ENCODE measurements at regions not wholly inside any gene's neighbourhood (a gene's known extent, or its start where the extent isn't known, plus 50 kb on each side); places are given as distances from the start of the nearest gene placed in this dataset.
A peak's percentile ranks its signal among the peaks of the same experiment; 100 is the strongest.

DNA sequence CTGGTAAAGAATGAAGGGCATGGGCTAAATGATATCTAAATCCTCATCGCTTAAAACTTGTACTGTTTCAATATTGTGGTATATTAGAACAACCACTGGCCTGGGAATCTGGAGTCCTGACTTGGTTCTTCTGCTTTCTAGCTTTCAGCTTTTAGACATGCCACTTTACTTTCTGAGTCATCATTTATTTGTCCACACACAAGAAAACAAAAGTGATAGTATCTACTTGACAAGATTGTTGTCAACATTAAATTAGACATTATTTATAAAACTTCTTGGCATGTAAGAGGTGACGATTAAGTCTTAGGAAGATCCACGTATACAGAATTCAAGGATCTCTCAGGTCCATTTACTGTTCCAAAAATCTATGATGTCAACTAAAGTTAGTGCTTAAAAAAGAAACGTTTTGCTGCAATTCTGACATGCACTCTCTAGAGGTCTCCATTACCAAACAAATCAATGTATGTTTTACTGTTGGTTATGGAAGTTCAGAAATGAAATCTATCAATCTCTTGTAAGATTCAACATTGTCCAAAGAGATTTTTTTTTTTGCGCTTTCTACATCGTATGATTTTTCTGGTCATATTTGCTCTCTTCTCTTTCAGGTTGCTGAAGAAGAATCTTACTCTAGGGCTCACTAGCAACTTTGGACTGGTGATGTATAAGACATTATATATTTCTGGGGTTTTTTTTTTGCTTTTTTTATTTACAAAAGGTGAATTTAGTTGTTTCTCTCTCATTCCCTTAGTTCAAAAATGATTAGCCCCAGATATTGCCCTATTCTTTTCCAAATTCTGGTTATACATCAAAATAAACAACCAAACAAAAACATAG lies 53.6 kb upstream of the DYNC1I1 start:
- no peak for DNase-seq
- TF ChIP-seq GATA1 (IDR thresholded peaks at IDR 0.05; ENCODE audit: low read depth, low read length) = no peak
- no peak for TF ChIP-seq POLR2A (IDR thresholded peaks at IDR 0.05; ENCODE audit: low read length)

DNA sequence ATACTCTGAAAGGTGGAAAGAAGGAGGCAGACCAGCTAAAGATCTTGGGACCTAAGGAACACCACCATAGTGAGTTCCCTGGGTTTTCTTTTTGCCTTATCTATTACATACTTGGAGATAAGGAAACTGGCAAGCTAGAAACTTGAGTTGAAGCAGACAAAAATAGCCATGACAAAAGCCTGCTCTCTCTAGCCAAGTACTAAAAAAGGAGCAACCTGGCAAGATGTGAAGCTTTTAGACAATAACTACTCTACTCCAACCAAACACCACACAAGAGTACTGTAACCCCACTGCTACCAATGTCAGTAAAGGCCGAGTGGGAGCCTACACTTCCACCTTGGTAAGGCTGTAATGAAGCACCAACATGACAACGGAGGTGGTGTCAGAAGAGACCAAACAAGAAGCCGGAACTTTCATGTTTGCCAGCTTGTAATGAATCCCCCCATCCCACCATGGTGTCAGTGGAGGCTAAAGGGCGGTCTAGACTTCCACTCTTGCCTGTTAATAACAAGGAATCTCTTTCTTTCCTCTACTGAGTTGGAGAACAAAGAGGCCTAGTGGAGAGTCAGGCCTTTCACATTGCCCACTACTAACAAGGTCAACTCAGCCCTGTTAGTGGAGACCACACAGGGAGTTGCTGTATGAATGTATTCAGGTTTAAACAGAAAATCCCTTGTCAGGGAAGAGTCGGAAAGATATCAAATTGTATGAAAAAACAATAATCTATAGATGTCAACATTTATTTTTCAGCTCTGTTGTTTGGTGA lies 55.8 kb upstream of the DYNC1I1 start:
- no peak for DNase-seq
- no peak for TF ChIP-seq GATA1 (IDR thresholded peaks at IDR 0.05; ENCODE audit: low read depth, low read length)
- no peak for TF ChIP-seq POLR2A (IDR thresholded peaks at IDR 0.05; ENCODE audit: low read length)

DNA sequence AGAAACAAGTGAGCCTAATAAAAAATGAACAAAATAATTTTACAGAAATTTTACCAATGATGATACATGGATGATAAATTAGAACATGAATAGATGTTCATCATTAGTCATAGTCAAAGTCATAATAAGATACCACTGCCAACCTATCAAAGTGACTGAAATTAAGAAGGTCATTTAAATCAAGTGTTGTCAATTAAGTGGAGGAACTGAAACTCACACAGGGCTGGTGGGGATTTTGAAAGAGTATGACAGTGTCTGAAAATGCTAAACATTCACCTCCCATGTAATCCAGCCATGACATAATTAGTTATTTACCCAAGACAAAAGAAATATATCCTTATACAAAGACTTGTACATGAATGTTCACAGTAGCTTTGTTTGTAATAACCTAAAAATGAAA lies 57.1 kb upstream of the DYNC1I1 start:
- TF ChIP-seq POLR2A (IDR thresholded peaks at IDR 0.05; ENCODE audit: low read length) (no peak), GATA1 (IDR thresholded peaks at IDR 0.05; ENCODE audit: low read depth, low read length) (no peak)
- DNase-seq = no peak

DNA sequence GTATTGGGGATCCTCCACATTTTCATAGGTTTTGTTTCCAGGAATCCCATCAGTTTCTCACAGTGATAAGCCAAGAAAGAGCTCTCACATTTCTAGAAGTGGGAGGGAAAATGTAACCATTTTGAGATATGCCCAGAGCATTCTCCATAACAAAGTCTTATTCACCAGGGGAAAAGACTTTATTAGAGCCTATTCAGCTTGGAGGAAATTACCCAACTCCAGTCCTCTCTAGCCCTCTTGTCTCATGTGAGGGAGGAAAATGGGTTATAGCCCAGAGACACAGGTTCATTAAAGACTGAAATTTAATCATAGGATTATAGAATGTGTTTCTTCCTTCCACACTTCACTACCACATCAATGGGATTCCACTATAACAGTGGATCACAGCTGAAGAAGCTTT lies 61.6 kb upstream of the DYNC1I1 start:
- DNase-seq = no peak
- TF ChIP-seq POLR2A (IDR thresholded peaks at IDR 0.05; ENCODE audit: low read length) = no peak
- TF ChIP-seq GATA1 (IDR thresholded peaks at IDR 0.05; ENCODE audit: low read depth, low read length) = no peak

DNA sequence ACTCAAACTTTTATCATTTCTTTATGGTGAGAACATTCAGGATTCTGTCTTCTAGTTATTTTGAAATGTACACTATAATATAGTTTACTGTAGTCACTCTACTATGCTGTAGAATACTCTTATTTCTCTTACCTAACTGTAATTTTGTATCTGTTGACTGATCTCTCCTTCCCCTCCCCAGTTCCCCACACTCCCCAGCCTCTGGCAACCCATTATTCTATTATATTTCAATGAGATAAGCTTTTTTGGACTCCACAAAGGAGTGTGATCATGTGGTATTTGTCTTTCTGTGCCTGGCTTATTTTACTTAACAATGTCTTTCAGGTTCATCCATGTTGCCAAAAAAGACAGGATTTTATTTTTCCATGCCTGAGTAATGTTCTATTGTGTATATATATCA lies 71.4 kb upstream of the DYNC1I1 start:
- DNase-seq = no peak
- TF ChIP-seq POLR2A (IDR thresholded peaks at IDR 0.05; ENCODE audit: low read length) (no peak), GATA1 (IDR thresholded peaks at IDR 0.05; ENCODE audit: low read depth, low read length) (no peak)

DNA sequence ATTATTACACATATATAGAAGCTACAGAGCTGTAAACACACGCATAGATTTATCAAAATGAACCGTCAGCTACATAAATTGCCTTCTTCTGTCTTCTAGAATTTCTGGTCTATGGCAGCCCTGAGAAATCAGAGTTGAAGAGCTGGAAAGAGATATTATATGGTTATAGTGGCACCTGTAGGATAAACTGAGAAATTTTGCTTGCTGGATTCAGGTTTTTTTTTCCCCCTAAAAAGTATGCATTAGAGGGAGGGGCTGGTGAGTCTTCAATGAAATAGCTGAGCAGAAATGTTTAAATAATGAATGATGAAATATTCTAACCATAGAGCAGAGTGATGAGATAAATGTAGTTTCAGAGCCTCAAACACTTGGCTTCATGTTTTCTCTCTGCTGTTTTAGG lies 78.0 kb upstream of the DYNC1I1 start:
- no peak for TF ChIP-seq GATA1 (IDR thresholded peaks at IDR 0.05; ENCODE audit: low read depth, low read length)
- no peak for TF ChIP-seq POLR2A (IDR thresholded peaks at IDR 0.05; ENCODE audit: low read length)

DNA sequence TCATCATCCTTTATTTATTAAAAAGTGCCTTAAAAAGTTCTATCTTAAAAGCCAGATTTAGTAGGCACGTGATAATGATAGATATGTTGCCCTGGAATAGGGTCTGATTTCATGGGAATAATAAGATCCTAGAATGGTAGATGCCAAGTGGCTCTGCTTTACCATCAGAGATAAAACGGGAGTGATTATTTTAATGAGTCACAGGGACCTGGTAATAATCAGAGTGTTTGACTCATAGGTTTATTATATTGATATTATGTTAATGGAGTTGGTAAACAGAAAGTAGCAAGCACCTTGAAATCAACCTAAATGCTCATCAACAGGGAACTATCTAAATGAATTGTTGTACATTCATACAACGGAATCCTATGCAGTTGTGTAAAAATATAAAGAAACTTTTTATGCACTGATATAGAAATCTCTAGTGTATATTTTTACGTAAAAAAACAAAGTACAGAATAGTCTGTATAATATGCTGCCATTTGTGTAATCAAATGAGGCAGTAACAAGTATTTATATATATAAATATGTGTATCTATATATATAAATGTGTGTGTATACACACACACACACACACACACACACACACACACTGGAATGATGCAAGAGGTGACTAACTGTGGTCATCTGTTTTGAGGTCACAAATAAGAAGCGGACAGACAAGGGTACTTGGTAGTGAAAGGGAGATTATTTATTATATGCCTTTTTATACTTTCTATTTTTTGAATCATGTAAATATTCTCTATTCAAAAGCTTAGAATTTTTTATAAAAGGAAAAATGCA lies 78.6 kb upstream of the DYNC1I1 start:
- TF ChIP-seq GATA1 (IDR thresholded peaks at IDR 0.05; ENCODE audit: low read depth, low read length) (no peak), POLR2A (IDR thresholded peaks at IDR 0.05; ENCODE audit: low read length) (no peak)
- no peak for DNase-seq

More for the DNA sequence above, 78.0 kb upstream of the DYNC1I1 start:
- DNase-seq = no peak

DNA sequence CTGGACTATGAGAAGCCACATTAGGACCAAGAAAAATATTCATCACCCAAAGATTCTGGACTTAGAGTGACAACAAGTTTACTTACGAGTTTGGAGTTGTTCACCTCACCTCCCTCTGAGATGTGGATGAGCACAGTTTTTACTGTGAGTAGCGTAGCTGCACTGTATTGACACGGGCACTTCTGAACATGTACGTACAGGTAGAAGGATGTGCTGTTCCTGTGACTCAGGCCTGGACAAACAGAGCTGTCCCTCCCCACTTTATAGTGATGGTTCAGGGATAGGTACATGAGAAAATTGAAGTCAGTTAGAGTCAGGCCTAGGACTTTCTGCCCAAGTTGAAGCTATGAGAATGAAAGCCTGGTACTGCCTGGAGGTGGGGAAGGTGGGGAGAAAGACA lies 80.9 kb upstream of the DYNC1I1 start:
- no peak for TF ChIP-seq GATA1 (IDR thresholded peaks at IDR 0.05; ENCODE audit: low read depth, low read length)
- TF ChIP-seq POLR2A (IDR thresholded peaks at IDR 0.05; ENCODE audit: low read length) = no peak

DNA sequence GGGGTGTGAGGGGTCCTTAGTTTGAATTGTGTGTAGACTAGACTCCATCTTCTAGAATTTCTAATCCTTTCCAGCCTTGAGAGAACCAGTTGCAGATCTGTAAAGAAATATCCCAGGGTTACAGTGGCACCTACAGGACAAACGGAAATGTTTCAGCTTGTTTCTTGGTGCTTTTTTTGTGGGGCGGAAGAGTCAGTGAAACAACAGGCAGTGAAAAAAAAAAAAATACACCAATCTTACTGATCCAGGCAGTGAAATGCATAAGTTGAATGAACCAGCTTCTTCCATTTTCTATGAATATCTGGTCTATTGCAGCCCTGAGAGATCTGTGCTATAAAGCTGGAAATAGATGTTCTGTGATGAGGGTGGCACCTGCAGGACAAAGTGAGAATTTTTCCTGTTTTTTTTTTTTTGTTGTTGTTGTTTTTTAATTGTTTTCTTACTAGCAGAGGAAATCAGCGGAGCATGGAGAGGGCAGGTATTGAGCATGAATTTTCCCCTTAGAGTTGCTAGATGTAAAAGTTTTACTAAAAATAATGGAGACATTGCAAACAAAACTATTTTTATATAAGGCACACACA lies 81.9 kb upstream of the DYNC1I1 start:
- DNase-seq = peak; percentile 62 to 71
- no peak for TF ChIP-seq GATA1 (IDR thresholded peaks at IDR 0.05; ENCODE audit: low read depth, low read length)
- TF ChIP-seq POLR2A (IDR thresholded peaks at IDR 0.05; ENCODE audit: low read length) = no peak

More for the DNA sequence above, 80.9 kb upstream of the DYNC1I1 start:
- no peak for DNase-seq

DNA sequence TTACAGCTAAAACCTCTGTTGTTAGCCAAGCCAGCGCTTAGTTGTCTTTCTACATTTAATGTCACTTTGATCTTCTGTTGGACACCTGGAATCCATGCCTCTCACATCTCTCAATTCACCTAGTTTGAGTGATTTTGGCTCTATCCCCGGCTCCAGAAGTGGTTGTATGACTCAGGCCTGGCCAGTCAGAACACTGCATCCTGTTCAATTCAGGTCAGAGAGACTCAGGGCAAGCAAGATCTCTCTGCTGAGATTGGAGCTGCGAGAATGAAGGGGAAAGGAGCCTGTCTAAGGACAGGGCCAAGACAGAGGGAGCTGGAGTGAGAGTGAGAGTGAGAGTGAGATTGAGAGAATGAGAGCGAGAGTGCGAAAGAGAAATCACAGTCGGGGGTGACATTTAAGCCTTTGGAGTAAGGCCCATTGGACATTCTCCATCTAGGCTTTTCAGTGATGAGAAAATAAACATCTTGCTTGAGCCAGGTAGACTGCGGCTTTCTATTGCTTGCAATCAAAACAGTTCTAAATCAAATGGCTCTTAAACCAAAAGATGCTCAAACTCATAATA lies 83.3 kb upstream of the DYNC1I1 start:
- TF ChIP-seq POLR2A (IDR thresholded peaks at IDR 0.05; ENCODE audit: low read length) = no peak
- no peak for TF ChIP-seq GATA1 (IDR thresholded peaks at IDR 0.05; ENCODE audit: low read depth, low read length)

DNA sequence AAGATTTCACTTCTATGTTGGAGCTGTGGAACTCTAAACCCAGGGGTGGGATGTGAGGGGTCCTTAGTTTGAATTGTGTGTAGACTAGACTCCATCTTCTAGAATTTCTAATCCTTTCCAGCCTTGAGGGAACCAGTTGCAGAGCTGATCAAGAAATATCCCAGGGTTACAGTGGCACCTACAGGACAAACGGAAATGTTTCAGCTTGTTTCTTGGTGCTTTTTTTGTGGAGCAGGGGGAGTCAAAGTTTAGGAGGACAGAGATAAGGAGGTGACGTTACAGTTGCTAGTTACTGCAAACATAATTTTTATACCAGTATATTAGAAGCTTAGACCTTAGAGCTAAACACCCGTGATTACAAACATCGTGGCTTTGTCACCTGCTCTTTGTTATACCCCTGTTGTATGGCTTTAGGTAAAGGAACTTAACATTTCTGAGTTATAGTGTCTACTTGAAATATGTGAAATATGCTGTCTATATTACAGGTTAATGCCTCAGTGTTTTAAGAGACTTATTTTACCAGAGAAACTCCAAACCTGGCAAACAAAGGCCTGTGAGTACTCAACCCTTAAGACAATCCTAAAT lies 84.5 kb upstream of the DYNC1I1 start:
- no peak for TF ChIP-seq GATA1 (IDR thresholded peaks at IDR 0.05; ENCODE audit: low read depth, low read length)
- no peak for TF ChIP-seq POLR2A (IDR thresholded peaks at IDR 0.05; ENCODE audit: low read length)
- peak; percentile 54 to 55 for DNase-seq

More for the DNA sequence above, 83.3 kb upstream of the DYNC1I1 start:
- no peak for DNase-seq

DNA sequence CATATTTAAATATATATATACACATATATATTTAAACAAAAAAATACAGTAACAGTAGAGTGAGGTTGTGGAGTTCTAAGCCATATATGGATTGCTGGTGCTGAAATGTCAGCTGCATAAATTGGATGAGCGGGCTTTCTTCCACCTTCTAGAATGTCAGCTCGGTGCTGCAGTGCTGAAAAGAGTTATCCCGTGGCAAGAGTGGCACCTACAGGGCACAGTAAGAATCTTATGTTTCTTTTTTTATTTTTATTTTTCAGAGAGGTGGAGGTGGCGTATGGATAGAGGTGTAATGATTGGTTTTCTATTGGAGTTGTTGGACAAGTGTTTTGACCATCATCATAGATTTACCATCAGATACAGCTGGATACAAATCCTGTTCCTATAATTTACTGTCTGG lies 86.2 kb upstream of the DYNC1I1 start:
- peak; percentile 30 to 56 for DNase-seq
- no peak for TF ChIP-seq GATA1 (IDR thresholded peaks at IDR 0.05; ENCODE audit: low read depth, low read length)
- TF ChIP-seq POLR2A (IDR thresholded peaks at IDR 0.05; ENCODE audit: low read length) = no peak

DNA sequence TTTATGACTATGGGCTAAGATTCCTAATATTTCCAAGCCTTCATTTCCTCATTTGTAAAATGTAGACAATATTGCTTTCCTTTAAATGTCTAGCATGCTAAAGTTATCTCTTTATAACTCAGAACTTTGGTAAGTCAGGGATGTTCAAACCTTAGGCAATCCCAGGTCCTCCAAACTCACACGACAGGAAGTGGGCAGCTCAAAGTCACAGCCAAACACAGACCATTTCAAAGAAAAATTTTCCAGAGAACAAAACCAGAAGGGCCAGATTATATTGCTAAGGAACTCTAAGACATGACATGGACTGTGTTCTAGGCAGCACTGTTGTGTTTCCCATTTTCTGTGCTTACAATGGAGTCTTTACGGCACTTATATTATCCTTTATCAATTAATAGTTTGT lies 87.8 kb upstream of the DYNC1I1 start:
- DNase-seq = no peak
- TF ChIP-seq POLR2A (IDR thresholded peaks at IDR 0.05; ENCODE audit: low read length) = no peak
- TF ChIP-seq GATA1 (IDR thresholded peaks at IDR 0.05; ENCODE audit: low read depth, low read length) = no peak

Measured in erythroblast (primary cell).